OCI-LY1 (cell line): ENCODE measurements at regions not wholly inside any gene's neighbourhood (a gene's known extent, or its start where the extent isn't known, plus 50 kb on each side); places are given as distances from the start of the nearest gene placed in this dataset.

Experiments used
- H2AFZ ChIP-seq: fragments of 200-600 bp; sonication (generic), shearing (Covaris generic); 2 replicates; pipeline ENCODE4 v1.6.0; 2014; ENCODE audit warnings: antibody characterized with exemption, mild to moderate bottlenecking, low read length
- H3F3A ChIP-seq: fragments of 200-600 bp; sonication (generic), shearing (Covaris generic); 2 replicates; pipeline ENCODE4 v1.6.0; 2014; ENCODE audit warnings: mild to moderate bottlenecking, antibody characterized with exemption, low read length, moderate library complexity; ENCODE audit not compliant: insufficient read depth
- H3K27ac ChIP-seq: fragments of 200-600 bp; sonication (generic); 2 replicates; pipeline ENCODE4 v1.5.1; 2014; ENCODE audit warnings: low read length, mixed run types, mild to moderate bottlenecking, low read depth; ENCODE audit not compliant: poor library complexity, severe bottlenecking
- H3K27me3 ChIP-seq: fragments of 200-600 bp; sonication (generic); 2 replicates; pipeline ENCODE4 v1.6.0; 2014; ENCODE audit warnings: antibody characterized with exemption, mild to moderate bottlenecking, low read length, moderate library complexity; ENCODE audit not compliant: insufficient read depth
- H3K36me3 ChIP-seq: fragments of 200-600 bp; sonication (generic); 2 replicates; pipeline ENCODE4 v1.6.1; 2014; ENCODE audit warnings: mild to moderate bottlenecking, antibody characterized with exemption, low read length, moderate library complexity, mixed read lengths; ENCODE audit not compliant: insufficient read depth
- H3K4me1 ChIP-seq: fragments of 200-600 bp; sonication (generic); 2 replicates; pipeline ENCODE4 v1.5.1; 2014; ENCODE audit warnings: mild to moderate bottlenecking, low read length, moderate library complexity; ENCODE audit not compliant: insufficient read depth, severe bottlenecking
- H3K4me2 ChIP-seq: fragments of 200-600 bp; sonication (generic), shearing (Covaris generic); 2 replicates; pipeline ENCODE4 v1.6.1; 2014; ENCODE audit warnings: low read length
- H3K4me3 ChIP-seq: fragments of 200-600 bp; sonication (generic); 2 replicates; pipeline ENCODE4 v1.5.1; 2014; ENCODE audit warnings: low read length, low read depth, mild to moderate bottlenecking, mixed read lengths; ENCODE audit not compliant: poor library complexity, severe bottlenecking
- H3K79me2 ChIP-seq: fragments of 200-600 bp; shearing (Covaris generic); 2 replicates; pipeline ENCODE4 v1.6.1; 2016; ENCODE audit warnings: mixed run types, low read length, mixed read lengths; ENCODE audit not compliant: insufficient read depth
- H3K9ac ChIP-seq: fragments of 200-600 bp; sonication (generic), shearing (Covaris generic); 2 replicates; pipeline ENCODE4 v1.6.1; 2014; ENCODE audit warnings: mild to moderate bottlenecking, low read length, mixed read lengths
- H3K9me2 ChIP-seq: fragments of 200-600 bp; sonication (generic), shearing (Covaris generic); 2 replicates; pipeline ENCODE4 v1.6.1; 2014; ENCODE audit warnings: low read depth, mild to moderate bottlenecking, low read length, mixed read lengths
- H3K9me3 ChIP-seq: fragments of 200-600 bp; shearing (Covaris generic); 2 replicates; pipeline ENCODE4 v1.6.1; 2014; ENCODE audit warnings: low read length, mixed read lengths
- H4K20me1 ChIP-seq: fragments of 200-600 bp; sonication (generic), shearing (Covaris generic); 2 replicates; pipeline ENCODE4 v1.6.0; 2016; ENCODE audit warnings: mild to moderate bottlenecking, low read length; ENCODE audit not compliant: insufficient read depth
- EZH2 ChIP-seq: fragments of 200-600 bp; sonication (generic), shearing (Covaris generic); IDR thresholded peaks from 2 replicates; pipeline ENCODE4 v1.8.0; 2017; ENCODE audit warnings: borderline replicate concordance, mixed run types, mild to moderate bottlenecking, antibody characterized with exemption, low read length, moderate library complexity, mixed read lengths
- TF ChIP-seq, protein P1 (sequence below): fragments of 200-600 bp; sonication (generic), shearing (Covaris generic); IDR thresholded peaks from 2 replicates; pipeline ENCODE4 v1.5.1; 2017; ENCODE audit warnings: mild to moderate bottlenecking, antibody characterized with exemption, low read length, moderate library complexity, mixed read lengths

DNA sequence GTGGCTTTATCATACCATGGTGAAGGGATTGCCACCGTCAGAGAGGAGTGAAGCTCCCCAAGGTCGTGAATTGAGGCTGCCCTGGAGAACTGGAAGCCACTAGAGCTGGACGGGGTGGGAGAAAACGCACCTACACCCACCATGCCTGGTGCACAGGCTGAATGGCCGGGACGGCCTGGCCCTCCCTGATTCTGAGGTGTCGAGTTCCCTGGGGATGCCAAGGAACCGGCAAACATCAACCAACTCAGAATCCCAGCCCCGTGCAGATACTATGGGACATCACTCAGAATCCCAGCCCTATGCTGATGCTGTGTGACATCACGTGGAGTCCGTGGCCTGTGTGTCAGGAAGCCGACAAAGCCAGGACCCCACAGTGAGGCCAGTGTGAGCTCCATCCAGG lies 650.0 kb downstream of the BRD1 start:
- Histone ChIP-seq H3K79me2 (no peaks in the 10 kb centered on the region), H3K27me3 (no peaks in the 10 kb centered on the region; the same call in 1 of the 2 replicates), H4K20me1 (no peaks in the 10 kb centered on the region), H3K27ac (no peak overlapping the region), H3K4me1 (no peaks in the 10 kb centered on the region), H3F3A (no peaks in the 10 kb centered on the region), H3K9me2 (no peaks in the 10 kb centered on the region), H3K9ac (no peak overlapping the region), H2AFZ (no peak overlapping the region), H3K4me3 (no peak overlapping the region), H3K9me3 (no peaks in the 10 kb centered on the region), H3K4me2 (no peak overlapping the region), H3K36me3 (no peaks in the 10 kb centered on the region)
- no peak for TF ChIP-seq EZH2
- TF ChIP-seq, protein P1, sequence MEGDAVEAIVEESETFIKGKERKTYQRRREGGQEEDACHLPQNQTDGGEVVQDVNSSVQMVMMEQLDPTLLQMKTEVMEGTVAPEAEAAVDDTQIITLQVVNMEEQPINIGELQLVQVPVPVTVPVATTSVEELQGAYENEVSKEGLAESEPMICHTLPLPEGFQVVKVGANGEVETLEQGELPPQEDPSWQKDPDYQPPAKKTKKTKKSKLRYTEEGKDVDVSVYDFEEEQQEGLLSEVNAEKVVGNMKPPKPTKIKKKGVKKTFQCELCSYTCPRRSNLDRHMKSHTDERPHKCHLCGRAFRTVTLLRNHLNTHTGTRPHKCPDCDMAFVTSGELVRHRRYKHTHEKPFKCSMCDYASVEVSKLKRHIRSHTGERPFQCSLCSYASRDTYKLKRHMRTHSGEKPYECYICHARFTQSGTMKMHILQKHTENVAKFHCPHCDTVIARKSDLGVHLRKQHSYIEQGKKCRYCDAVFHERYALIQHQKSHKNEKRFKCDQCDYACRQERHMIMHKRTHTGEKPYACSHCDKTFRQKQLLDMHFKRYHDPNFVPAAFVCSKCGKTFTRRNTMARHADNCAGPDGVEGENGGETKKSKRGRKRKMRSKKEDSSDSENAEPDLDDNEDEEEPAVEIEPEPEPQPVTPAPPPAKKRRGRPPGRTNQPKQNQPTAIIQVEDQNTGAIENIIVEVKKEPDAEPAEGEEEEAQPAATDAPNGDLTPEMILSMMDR, result no peak

GRCh38 chr22:49176956-49177355 lies 650.7 kb downstream of the BRD1 start:
- Histone ChIP-seq H3K27ac (no peak overlapping the region), H3F3A (no peaks in the 10 kb centered on the region), H3K27me3 (no peaks in the 10 kb centered on the region; the same call in 1 of the 2 replicates), H3K9me2 (no peaks in the 10 kb centered on the region), H2AFZ (no peak overlapping the region), H3K9me3 (no peaks in the 10 kb centered on the region), H3K79me2 (no peaks in the 10 kb centered on the region), H3K4me3 (no peak overlapping the region), H3K9ac (no peak overlapping the region), H3K4me1 (no peaks in the 10 kb centered on the region), H3K4me2 (no peak overlapping the region), H4K20me1 (no peaks in the 10 kb centered on the region), H3K36me3 (no peaks in the 10 kb centered on the region)
- TF ChIP-seq, protein P1, result no peak
- TF ChIP-seq EZH2, result no peak

- Histone ChIP-seq H3K4me1 (no peaks in the 10 kb centered on the region), H3K4me2 (no peak overlapping the region), H3K36me3 (no peaks in the 10 kb centered on the region), H3K9me2 (no peaks in the 10 kb centered on the region), H3K27ac (no peak overlapping the region), H3K27me3 (no peaks in the 10 kb centered on the region; the same call in 1 of the 2 replicates), H2AFZ (no peak overlapping the region), H4K20me1 (no peaks in the 10 kb centered on the region), H3F3A (no peaks in the 10 kb centered on the region), H3K4me3 (no peak overlapping the region), H3K9ac (no peak overlapping the region), H3K9me3 (no peaks in the 10 kb centered on the region), H3K79me2 (no peaks in the 10 kb centered on the region)
- TF ChIP-seq, protein P1, result no peak
- TF ChIP-seq EZH2, result no peak
Observed at GRCh38 chr22:49170053-49170452, 657.6 kb downstream of the BRD1 start.
